HUES64 (cell line): ENCODE measurements at regions not wholly inside any gene's neighbourhood (a gene's known extent, or its start where the extent isn't known, plus 50 kb on each side); places are given as distances from the start of the nearest gene placed in this dataset.

ENCODE experiments used
- H3K27ac ChIP-seq: 2 replicates; pipeline ENCODE4 v1.7.0; 2013; ENCODE audit warnings: low read depth, low read length, inconsistent platforms
- H3K27me3 ChIP-seq: 2 replicates; pipeline ENCODE4 v1.6.1; 2013; ENCODE audit warnings: mild to moderate bottlenecking, low read length; ENCODE audit not compliant: insufficient read depth
- H3K36me3 ChIP-seq: 2 replicates; pipeline ENCODE4 v1.6.1; 2013; ENCODE audit warnings: mild to moderate bottlenecking, low read length; ENCODE audit not compliant: insufficient read depth
- H3K4me1 ChIP-seq: 2 replicates; pipeline ENCODE4 v1.6.1; 2013; ENCODE audit warnings: mild to moderate bottlenecking, low read length, moderate library complexity; ENCODE audit not compliant: insufficient read depth
- H3K4me3 ChIP-seq: 2 replicates; pipeline ENCODE4 v1.5.1; 2013; ENCODE audit warnings: mild to moderate bottlenecking, low read length, moderate library complexity
- H3K9ac ChIP-seq: 2 replicates; pipeline ENCODE4 v1.6.1; 2013; ENCODE audit warnings: mild to moderate bottlenecking, low read depth, low read length
- H3K9me3 ChIP-seq: 2 replicates; pipeline ENCODE4 v1.6.1; 2013; ENCODE audit warnings: low read depth, low read length; ENCODE audit not compliant: insufficient read depth
- WGBS: fragments of 150-250, 120-280 bp; methylation state at CpG from one replicate; pipeline ENCODE4 v1.1.7; 2013; ENCODE audit warnings: missing lambda C conversion rate; 5-methylcytosine and 5-hydroxymethylcytosine counted together

DNA sequence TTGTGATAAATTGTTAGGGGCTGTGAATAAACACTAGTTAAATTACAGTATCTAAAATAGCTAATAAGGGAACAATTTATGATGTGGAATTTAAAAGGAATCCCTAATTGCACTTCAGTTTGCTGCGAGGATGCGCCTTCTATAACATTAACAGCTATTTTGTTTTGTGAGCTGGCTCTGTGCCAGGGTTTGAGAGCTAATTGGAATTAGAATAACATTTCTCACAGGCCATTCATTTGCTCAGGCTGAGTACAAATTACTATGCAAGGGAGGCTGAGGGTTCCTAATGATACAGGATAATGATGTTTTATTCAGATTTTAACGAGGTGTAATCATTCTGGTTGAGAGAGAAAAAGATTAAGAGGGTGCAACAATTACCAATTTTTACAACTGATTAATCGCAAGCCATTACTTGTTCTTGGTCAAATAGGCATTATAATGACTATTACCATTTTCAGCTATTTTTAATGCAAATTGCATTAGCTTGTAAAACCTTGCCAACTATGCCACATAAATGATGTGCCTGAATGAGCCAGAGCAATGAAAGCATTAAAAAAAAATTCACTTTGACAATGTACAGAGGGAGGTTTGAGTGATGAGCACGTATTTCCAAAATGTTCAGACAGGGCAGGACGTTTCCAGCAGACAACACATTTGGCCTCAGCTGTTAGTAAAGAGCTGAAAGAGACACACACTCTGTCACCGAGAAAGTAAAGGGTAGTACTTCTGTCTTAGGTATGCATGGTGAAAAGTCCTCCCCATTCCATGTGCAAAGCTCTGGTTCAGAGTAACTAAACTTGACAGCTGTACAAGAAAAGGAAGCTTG is 576.5 kb downstream of the TLE1 start:
- H3K9ac ChIP-seq, result no peak overlapping the region
- H3K27me3 ChIP-seq, result no peaks in the 10 kb centered on the region
- WGBS, result 50% methylated on average over 5 of the region's 7 CpGs
- no peaks in the 10 kb centered on the region for H3K36me3 ChIP-seq
- no peaks in the 10 kb centered on the region for H3K9me3 ChIP-seq
- peak overlapping the region; percentile 46; the same call in 1 of the 2 replicates for H3K27ac ChIP-seq
- H3K4me3 ChIP-seq, result no peak overlapping the region
- H3K4me1 ChIP-seq, result peaks cover 42% of the 10 kb centered on the region

- no peaks in the 10 kb centered on the region for H3K27me3 ChIP-seq
- WGBS, result 100% methylated on average over 1 of the region's 1 CpG
- no peak overlapping the region for H3K4me3 ChIP-seq
- no peaks in the 10 kb centered on the region for H3K36me3 ChIP-seq
- H3K9ac ChIP-seq, result no peak overlapping the region
- H3K4me1 ChIP-seq, result peaks cover 28% of the 10 kb centered on the region
- H3K9me3 ChIP-seq, result no peaks in the 10 kb centered on the region
- no peak overlapping the region for H3K27ac ChIP-seq
Observed at GRCh38 chr9:81108821-81109220, 580.5 kb downstream of the TLE1 start.

DNA sequence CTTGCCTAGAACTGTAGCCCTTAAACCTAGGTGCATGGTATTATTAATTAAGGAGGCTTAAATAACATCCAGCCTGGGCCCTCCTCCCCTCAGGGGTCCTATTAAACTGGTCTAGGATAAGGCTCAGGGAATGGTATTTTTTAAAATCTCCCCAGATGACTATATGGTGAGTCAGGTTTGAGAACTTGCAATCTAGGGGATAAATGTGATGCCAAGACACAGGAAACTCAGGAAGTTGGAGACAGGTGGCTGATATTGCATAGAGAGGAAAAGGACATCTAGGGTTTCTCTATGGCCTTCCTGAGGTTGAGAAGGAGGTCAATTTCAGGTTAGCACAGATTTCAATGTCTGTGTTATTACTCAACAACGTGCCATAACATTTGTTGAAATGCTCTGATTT is 581.0 kb downstream of the TLE1 start:
- no peak overlapping the region for H3K4me3 ChIP-seq
- no peaks in the 10 kb centered on the region for H3K36me3 ChIP-seq
- peaks cover 27% of the 10 kb centered on the region for H3K4me1 ChIP-seq
- no peaks in the 10 kb centered on the region for H3K9me3 ChIP-seq
- 95% methylated on average over 1 of the region's 1 CpG for WGBS
- H3K27ac ChIP-seq, result no peak overlapping the region
- H3K9ac ChIP-seq, result no peak overlapping the region
- H3K27me3 ChIP-seq, result no peaks in the 10 kb centered on the region

DNA sequence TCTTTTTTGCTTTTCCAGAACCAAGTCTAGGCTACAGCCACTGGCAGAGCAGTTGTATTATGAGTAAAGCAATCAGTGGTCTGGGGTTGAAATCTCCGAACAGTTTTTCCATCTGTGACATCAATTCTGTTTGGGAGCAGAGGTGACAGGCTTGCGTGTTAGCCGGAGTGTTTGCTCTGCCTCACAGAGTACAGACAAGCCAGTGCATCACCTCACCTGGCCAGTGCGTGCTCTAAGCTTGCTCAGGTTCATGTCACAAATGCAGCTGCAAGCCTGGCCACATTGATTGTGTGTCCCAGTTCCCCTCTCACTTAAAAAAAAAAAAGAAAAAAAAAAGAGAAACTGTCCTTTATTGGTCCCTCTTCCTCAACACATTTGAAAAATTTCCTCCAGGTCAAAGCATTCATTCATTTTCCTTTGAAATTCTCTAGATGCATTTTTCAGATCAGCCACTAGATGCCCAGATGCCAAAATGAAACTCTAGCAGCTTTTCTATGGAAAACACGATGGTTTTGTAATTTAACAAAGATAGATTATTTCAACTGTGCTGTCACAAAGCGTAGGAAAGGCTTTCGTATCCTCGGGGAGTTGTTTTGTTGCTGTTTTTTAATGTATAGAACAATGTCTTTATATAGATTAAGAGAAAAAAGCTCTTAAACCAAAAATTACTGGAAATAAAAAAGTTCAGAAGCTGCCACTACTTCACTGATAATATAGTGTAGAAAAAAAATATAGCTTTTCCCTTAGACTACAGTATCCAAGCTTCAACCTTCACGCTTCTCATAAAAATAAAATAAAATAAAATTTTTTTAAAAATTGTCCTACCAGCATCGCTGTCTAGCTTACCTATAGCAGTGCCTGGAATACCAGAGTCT is 585.5 kb downstream of the TLE1 start:
- Histone ChIP-seq H3K4me1 (peaks cover 7% of the 10 kb centered on the region), H3K4me3 (no peak overlapping the region), H3K36me3 (no peaks in the 10 kb centered on the region), H3K9me3 (no peaks in the 10 kb centered on the region), H3K27me3 (no peaks in the 10 kb centered on the region), H3K9ac (no peak overlapping the region), H3K27ac (no peak overlapping the region)
- WGBS, result 91% methylated on average over 7 of the region's 10 CpGs

GRCh38 chr9:81097131-81097847 is 592.1 kb downstream of the TLE1 start:
- WGBS, result 78% methylated on average over 10 of the region's 11 CpGs
- H3K4me1 ChIP-seq, result peaks cover 5% of the 10 kb centered on the region; the same call in 1 of the 2 replicates
- no peak overlapping the region for H3K4me3 ChIP-seq
- no peaks in the 10 kb centered on the region for H3K27me3 ChIP-seq
- no peak overlapping the region for H3K9ac ChIP-seq
- H3K27ac ChIP-seq, result no peak overlapping the region
- no peaks in the 10 kb centered on the region for H3K9me3 ChIP-seq
- H3K36me3 ChIP-seq, result no peaks in the 10 kb centered on the region

GRCh38 chr9:81096625-81097024 is 592.7 kb downstream of the TLE1 start:
- H3K4me1 ChIP-seq, result peaks cover 5% of the 10 kb centered on the region; the same call in 1 of the 2 replicates
- no peak overlapping the region for H3K4me3 ChIP-seq
- H3K27ac ChIP-seq, result no peak overlapping the region
- H3K27me3 ChIP-seq, result no peaks in the 10 kb centered on the region
- H3K9me3 ChIP-seq, result no peaks in the 10 kb centered on the region
- 94% methylated on average over 2 of the region's 2 CpGs for WGBS
- H3K36me3 ChIP-seq, result no peaks in the 10 kb centered on the region
- H3K9ac ChIP-seq, result no peak overlapping the region

- no peaks in the 10 kb centered on the region for H3K36me3 ChIP-seq
- WGBS, result 92% methylated on average over 2 of the region's 2 CpGs
- no peak overlapping the region for H3K4me3 ChIP-seq
Observed at GRCh38 chr9:81092057-81092456, 597.3 kb downstream of the TLE1 start.

GRCh38 chr9:81088341-81088740 is 601.0 kb downstream of the TLE1 start:
- Histone ChIP-seq H3K27me3 (no peaks in the 10 kb centered on the region), H3K4me3 (no peak overlapping the region), H3K36me3 (no peaks in the 10 kb centered on the region), H3K4me1 (0 out of 2 replicates have a peak, but pooled peaks cover 4% of the 10 kb centered on the region), H3K9me3 (no peaks in the 10 kb centered on the region), H3K27ac (no peak overlapping the region), H3K9ac (no peak overlapping the region)
- 60% methylated on average over 1 of the region's 2 CpGs for WGBS

More at GRCh38 chr9:81092057-81092456, 597.3 kb downstream of the TLE1 start:
- Histone ChIP-seq H3K27me3 (no peaks in the 10 kb centered on the region), H3K9me3 (no peaks in the 10 kb centered on the region), H3K4me1 (peaks cover 2% of the 10 kb centered on the region; the same call in 1 of the 2 replicates), H3K27ac (no peak overlapping the region), H3K9ac (no peak overlapping the region)

GRCh38 chr9:81086416-81086815 is 602.9 kb downstream of the TLE1 start:
- H3K9ac ChIP-seq, result no peak overlapping the region
- H3K36me3 ChIP-seq, result no peaks in the 10 kb centered on the region
- no peak overlapping the region for H3K4me3 ChIP-seq
- no peak overlapping the region for H3K27ac ChIP-seq
- no peaks in the 10 kb centered on the region for H3K9me3 ChIP-seq
- no peaks in the 10 kb centered on the region for H3K27me3 ChIP-seq
- WGBS, result 95% methylated on average over 3 of the region's 3 CpGs
- H3K4me1 ChIP-seq, result 0 out of 2 replicates have a peak, but pooled peaks cover 4% of the 10 kb centered on the region

DNA sequence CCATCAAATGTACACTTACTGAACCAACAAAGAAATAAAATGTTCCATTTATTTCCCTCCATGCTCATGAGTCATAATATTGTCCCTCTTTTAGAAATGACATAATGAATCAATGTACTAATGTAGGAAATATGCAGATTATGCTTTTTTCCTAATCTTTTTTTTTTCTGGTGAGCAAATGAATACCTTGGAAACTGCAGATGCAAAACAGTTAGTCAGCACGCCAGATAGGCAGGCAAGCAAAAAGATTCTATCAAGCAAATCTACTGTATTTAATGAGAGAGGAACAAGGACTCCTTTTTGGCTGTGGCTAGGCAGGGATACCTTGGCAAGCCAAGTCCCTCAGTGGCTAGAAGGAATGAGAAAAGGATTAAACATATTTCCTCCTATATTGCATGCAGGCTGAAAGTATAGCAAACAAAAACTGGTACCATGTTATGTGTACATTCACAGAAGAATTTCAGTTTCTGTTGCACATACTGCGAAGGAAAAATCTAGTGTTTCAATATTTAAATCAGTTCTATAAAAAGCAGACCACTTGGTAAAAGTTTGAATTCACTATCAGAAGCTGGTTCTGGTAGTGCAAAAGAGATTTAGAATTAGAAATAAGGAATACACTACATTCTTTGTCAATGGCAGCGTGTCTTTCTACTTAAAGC is 605.4 kb downstream of the TLE1 start:
- Histone ChIP-seq H3K9ac (no peak overlapping the region), H3K27me3 (no peaks in the 10 kb centered on the region), H3K4me3 (no peak overlapping the region), H3K9me3 (no peaks in the 10 kb centered on the region), H3K36me3 (no peaks in the 10 kb centered on the region), H3K27ac (no peak overlapping the region), H3K4me1 (0 out of 2 replicates have a peak, but pooled peaks cover 4% of the 10 kb centered on the region)
- 88% methylated on average over 3 of the region's 3 CpGs for WGBS
